Uterus (tissue), 3 donors: ENCODE measurements at regions not wholly inside any gene's neighbourhood (a gene's known extent, or its start where the extent isn't known, plus 50 kb on each side); places are given as distances from the start of the nearest gene placed in this dataset.
A peak's percentile ranks its signal among the peaks of the same experiment; 100 is the strongest.

ENCODE experiments used
- DNase-seq, 2 donors: peaks; one replicate each; pipeline ENCODE4 v3.0.0-alpha.2; 2019 to 2020
- H3K27ac ChIP-seq, 2 donors: fragments of 200-600 bp; sonication (generic); 1 replicate in 1 of 2; 2 replicates in 1 of 2; pipeline ENCODE4 v1.5.1; 2016 to 2018
- H3K27me3 ChIP-seq, 2 donors: fragments of 200-600 bp; sonication (generic); one replicate each; pipeline ENCODE4 v1.5.1; 2018 to 2019; ENCODE audit warnings: control low read depth in 1 of 2
- H3K36me3 ChIP-seq, 2 donors: fragments of 200-600 bp; sonication (generic); one replicate each; pipeline ENCODE4 v1.5.1; 2019; ENCODE audit warnings: control low read depth in 1 of 2
- H3K4me1 ChIP-seq, 2 donors: fragments of 200-600 bp; sonication (generic); one replicate each; pipeline ENCODE4 v1.5.1; 2018 to 2019; ENCODE audit warnings: control low read depth in 1 of 2
- H3K4me3 ChIP-seq, 2 donors: fragments of 200-600 bp; sonication (generic); 1 replicate in 1 of 2; 2 replicates in 1 of 2; pipeline ENCODE4 v1.5.1; 2018 to 2019; ENCODE audit warnings: mild to moderate bottlenecking in 1 of 2
- H3K9me3 ChIP-seq, 2 donors: fragments of 200-600 bp; sonication (generic); one replicate each; pipeline ENCODE4 v1.5.1; 2019; ENCODE audit warnings: control low read depth in 1 of 2
- POLR2A ChIP-seq, 2 donors: fragments of 450-650 bp; IDR thresholded peaks; one replicate each; pipeline ENCODE4 v1.6.1; 2016; ENCODE audit warnings: antibody characterized with exemption in 2 of 2, mild to moderate bottlenecking in 1 of 2, moderate library complexity in 1 of 2
- intact Hi-C: fragments of 100-400 bp; cut with DNase I; formaldehyde crosslinking; loops from one replicate; pipeline ENCODE4 v1.15.1; 2023; ENCODE audit warnings: low total_unique reads
- TF ChIP-seq, protein P1 (sequence below), 4 experiments: fragments of 200-600 bp in 2 of 4; fragments of 450-650 bp in 2 of 4; sonication (generic) in 2 of 4; IDR thresholded peaks; one replicate each; pipeline ENCODE4 v1.5.1; 2016 to 2019; ENCODE audit warnings: antibody characterized with exemption in 4 of 4, mild to moderate bottlenecking in 2 of 4, moderate library complexity in 1 of 4
- donor health status: DM: yes; HTN: yes; CAD: no.

GRCh38 chr4:125382995-125383394, 68.2 kb downstream of the FAT4 start:
- intact Hi-C loops: no loop called here
- H3K27me3 ChIP-seq: no peaks in the 10 kb centered on the region
- peak overlapping the region in 1 of 2 donors; percentile 23 for H3K27ac ChIP-seq
- DNase-seq: no peak
- H3K4me3 ChIP-seq: no peak overlapping the region
- no peaks in the 10 kb centered on the region for H3K36me3 ChIP-seq
- TF ChIP-seq, protein P1, sequence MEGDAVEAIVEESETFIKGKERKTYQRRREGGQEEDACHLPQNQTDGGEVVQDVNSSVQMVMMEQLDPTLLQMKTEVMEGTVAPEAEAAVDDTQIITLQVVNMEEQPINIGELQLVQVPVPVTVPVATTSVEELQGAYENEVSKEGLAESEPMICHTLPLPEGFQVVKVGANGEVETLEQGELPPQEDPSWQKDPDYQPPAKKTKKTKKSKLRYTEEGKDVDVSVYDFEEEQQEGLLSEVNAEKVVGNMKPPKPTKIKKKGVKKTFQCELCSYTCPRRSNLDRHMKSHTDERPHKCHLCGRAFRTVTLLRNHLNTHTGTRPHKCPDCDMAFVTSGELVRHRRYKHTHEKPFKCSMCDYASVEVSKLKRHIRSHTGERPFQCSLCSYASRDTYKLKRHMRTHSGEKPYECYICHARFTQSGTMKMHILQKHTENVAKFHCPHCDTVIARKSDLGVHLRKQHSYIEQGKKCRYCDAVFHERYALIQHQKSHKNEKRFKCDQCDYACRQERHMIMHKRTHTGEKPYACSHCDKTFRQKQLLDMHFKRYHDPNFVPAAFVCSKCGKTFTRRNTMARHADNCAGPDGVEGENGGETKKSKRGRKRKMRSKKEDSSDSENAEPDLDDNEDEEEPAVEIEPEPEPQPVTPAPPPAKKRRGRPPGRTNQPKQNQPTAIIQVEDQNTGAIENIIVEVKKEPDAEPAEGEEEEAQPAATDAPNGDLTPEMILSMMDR (IDR thresholded peaks at IDR 0.05): no peak
- TF ChIP-seq POLR2A (IDR thresholded peaks at IDR 0.05): no peak
- no peaks in the 10 kb centered on the region for H3K9me3 ChIP-seq
- no peaks in the 10 kb centered on the region for H3K4me1 ChIP-seq

DNA sequence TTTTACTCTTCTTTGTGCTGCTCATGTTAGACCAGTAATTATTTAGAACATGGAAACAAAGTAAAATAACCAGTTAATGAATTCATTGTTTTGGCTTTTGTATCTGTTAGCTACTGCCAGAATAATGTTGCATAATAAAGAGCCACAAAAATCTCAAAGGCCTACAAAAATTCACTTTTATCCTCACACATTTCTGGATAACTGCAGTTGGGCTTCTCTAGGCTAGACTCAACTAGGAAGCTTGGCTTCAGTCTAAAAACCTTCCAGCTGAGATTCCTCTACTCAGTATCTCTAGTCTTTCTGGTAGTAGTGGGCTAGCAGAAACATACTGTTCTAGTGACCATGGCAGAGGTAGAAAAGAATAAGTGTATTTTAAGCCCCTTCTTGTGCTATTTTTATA, 73.0 kb downstream of the FAT4 start:
- Histone ChIP-seq H3K36me3 (no peaks in the 10 kb centered on the region), H3K27me3 (no peaks in the 10 kb centered on the region), H3K4me1 (no peaks in the 10 kb centered on the region), H3K9me3 (no peaks in the 10 kb centered on the region), H3K4me3 (no peak overlapping the region), H3K27ac (peak overlapping the region in 1 of 2 donors; percentile 33)
- TF ChIP-seq, protein P1 (IDR thresholded peaks at IDR 0.05): no peak
- TF ChIP-seq POLR2A (IDR thresholded peaks at IDR 0.05): no peak
- no peak for DNase-seq
- intact Hi-C loops: no loop called here

DNA sequence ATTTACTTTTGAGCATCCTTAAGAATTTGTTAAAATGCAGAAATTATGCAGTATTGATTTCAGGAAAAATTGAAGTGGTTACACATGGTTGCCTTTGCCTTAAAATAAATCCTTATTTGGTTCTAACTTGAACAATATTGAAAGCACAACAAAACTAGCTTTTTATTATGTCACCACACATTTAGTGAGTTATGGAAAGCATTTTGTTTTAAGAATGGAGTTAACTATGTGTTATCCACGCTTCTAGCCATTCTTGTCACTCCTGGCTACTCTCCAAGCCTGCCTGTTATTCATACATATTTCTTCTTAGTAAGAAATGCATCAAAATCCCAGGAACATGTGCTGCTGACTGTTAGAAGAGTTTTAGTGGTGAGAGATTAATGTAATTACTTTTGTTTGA, 73.9 kb downstream of the FAT4 start:
- DNase-seq: no peak
- Histone ChIP-seq H3K27ac (peak overlapping the region in 1 of 2 donors; percentile 56), H3K27me3 (no peaks in the 10 kb centered on the region), H3K4me3 (no peak overlapping the region), H3K9me3 (no peaks in the 10 kb centered on the region), H3K36me3 (no peaks in the 10 kb centered on the region), H3K4me1 (no peaks in the 10 kb centered on the region)
- TF ChIP-seq POLR2A (IDR thresholded peaks at IDR 0.05): no peak
- TF ChIP-seq, protein P1 (IDR thresholded peaks at IDR 0.05): no peak
- intact Hi-C loops: no loop called here

GRCh38 chr4:125389713-125390112, 75.0 kb downstream of the FAT4 start:
- TF ChIP-seq, protein P1 (IDR thresholded peaks at IDR 0.05): no peak
- no peak for TF ChIP-seq POLR2A (IDR thresholded peaks at IDR 0.05)
- DNase-seq: no peak
- intact Hi-C loops: no loop called here
- no peak overlapping the region for H3K4me3 ChIP-seq
- no peaks in the 10 kb centered on the region for H3K9me3 ChIP-seq
- H3K27me3 ChIP-seq: no peaks in the 10 kb centered on the region
- no peaks in the 10 kb centered on the region for H3K36me3 ChIP-seq
- peak overlapping the region; percentile 43 to 81 for H3K27ac ChIP-seq
- no peaks in the 10 kb centered on the region for H3K4me1 ChIP-seq

GRCh38 chr4:125390126-125390525, 75.4 kb downstream of the FAT4 start:
- H3K27me3 ChIP-seq: no peaks in the 10 kb centered on the region
- TF ChIP-seq, protein P1 (IDR thresholded peaks at IDR 0.05): no peak
- TF ChIP-seq POLR2A (IDR thresholded peaks at IDR 0.05): no peak
- H3K4me1 ChIP-seq: no peaks in the 10 kb centered on the region
- H3K36me3 ChIP-seq: no peaks in the 10 kb centered on the region
- intact Hi-C loops: no loop called here
- DNase-seq: peak in 1 of 2 donors; percentile 21
- peak overlapping the region; percentile 43 to 81 for H3K27ac ChIP-seq
- H3K9me3 ChIP-seq: no peaks in the 10 kb centered on the region
- H3K4me3 ChIP-seq: no peak overlapping the region
